H1 (cell line): ENCODE measurements at regions not wholly inside any gene's neighbourhood (a gene's known extent, or its start where the extent isn't known, plus 50 kb on each side); places are given as distances from the start of the nearest gene placed in this dataset.

Experiments
- CTCF ChIA-PET: fragments of 300-600 bp; sonication (Branson Sonifier 250); formaldehyde crosslinking; loops from one replicate; lab custom pipeline; 2021; ENCODE audit not compliant: partially characterized antibody; lab: Charles Lee
- POLR2A ChIA-PET: fragments of 300-600 bp; sonication (Branson Sonifier 250); formaldehyde crosslinking; loops from one replicate; lab custom pipeline; 2021; ENCODE audit warnings: inconsistent platforms; ENCODE audit not compliant: partially characterized antibody; lab: Charles Lee
- DNase-seq, 2 experiments: peaks; one replicate each; pipeline versions ENCODE4 v3.0.0 to v3.0.0-alpha.2; 2010 to 2022; ENCODE audit warnings: low spot score in 2 of 2, low read depth in 1 of 2, mixed read lengths in 1 of 2
- FAIRE-seq: peaks from 2 replicates; lab custom pipeline; 2011; peaks lifted over from hg19 to GRCh38; lab: Jason Lieb, UNC
- H2AFZ ChIP-seq: 2 replicates; pipeline ENCODE4 v1.8.1; 2012; ENCODE audit warnings: low read length, inconsistent platforms
- H2AK5ac ChIP-seq: 2 replicates; pipeline ENCODE4 v1.6.1; 2013; ENCODE audit warnings: low read depth, low read length
- H2BK120ac ChIP-seq: replicated peaks from 2 replicates; pipeline ENCODE3; 2013; ENCODE audit warnings: low read depth, low read length, inconsistent platforms
- H2BK12ac ChIP-seq: 2 replicates; pipeline ENCODE4 v1.6.1; 2013; ENCODE audit warnings: low read depth, low read length
- H2BK15ac ChIP-seq: 2 replicates; pipeline ENCODE4 v1.6.1; 2013; ENCODE audit warnings: low read length
- H2BK20ac ChIP-seq: 2 replicates; pipeline ENCODE4 v1.6.1; 2013; ENCODE audit warnings: low read length
- H2BK5ac ChIP-seq: 2 replicates; pipeline ENCODE4 v1.6.1; 2013; ENCODE audit warnings: low read depth, low read length
- H3K14ac ChIP-seq: 2 replicates; pipeline ENCODE4 v1.6.1; 2013; ENCODE audit warnings: inconsistent platforms; ENCODE audit not compliant: insufficient read length
- H3K18ac ChIP-seq: 2 replicates; pipeline ENCODE4 v1.6.1; 2013; ENCODE audit warnings: low read length; ENCODE audit errors: extremely low read depth
- H3K23ac ChIP-seq: 2 replicates; pipeline ENCODE4 v1.6.1; 2013; ENCODE audit warnings: inconsistent platforms; ENCODE audit not compliant: insufficient read length
- H3K23me2 ChIP-seq: 2 replicates; pipeline ENCODE4 v1.6.1; 2013; ENCODE audit warnings: low read depth, low read length
- H3K27ac ChIP-seq: 2 replicates; pipeline ENCODE4 v1.6.1; 2011; ENCODE audit warnings: low read depth, low read length, inconsistent platforms
- H3K27me3 ChIP-seq, 4 experiments: replicated peaks in 1 of 4; 1 replicate in 1 of 4; 2 replicates in 3 of 4; pipeline versions ENCODE4 v1.6.1 to v1.8.1; 2011 to 2013; ENCODE audit warnings: low read length in 3 of 4, mild to moderate bottlenecking in 3 of 4, inconsistent platforms in 2 of 4, mixed read lengths in 2 of 4, moderate library complexity in 1 of 4; ENCODE audit not compliant: control insufficient read depth in 3 of 4, insufficient read depth in 3 of 4; ENCODE audit errors: extremely low read depth in 1 of 4
- H3K36me3 ChIP-seq, 4 experiments: 2 replicates each; pipeline versions ENCODE4 v1.6.1 to v1.8.1; 2011 to 2013; ENCODE audit warnings: mild to moderate bottlenecking in 4 of 4, low read length in 3 of 4, moderate library complexity in 2 of 4, control low read depth in 1 of 4, inconsistent platforms in 1 of 4; ENCODE audit not compliant: insufficient read depth in 4 of 4, control insufficient read depth in 2 of 4
- H3K4ac ChIP-seq: replicated peaks from 2 replicates; pipeline ENCODE3; 2013; ENCODE audit warnings: low read length, low read depth, mixed read lengths, inconsistent platforms; ENCODE audit not compliant: insufficient read length
- H3K4me1 ChIP-seq, 4 experiments: replicated peaks in 1 of 4; 1 replicate in 1 of 4; 2 replicates in 3 of 4; pipeline versions ENCODE4 v1.6.1 to v1.8.1; 2011 to 2013; ENCODE audit warnings: low read length in 3 of 4, inconsistent platforms in 2 of 4, mixed read lengths in 1 of 4; ENCODE audit not compliant: insufficient read depth in 4 of 4, control insufficient read depth in 3 of 4
- H3K4me2 ChIP-seq, 2 experiments: 2 replicates each; pipeline versions ENCODE4 v1.6.1 to v1.8.1; 2011 to 2013; ENCODE audit warnings: low read depth in 2 of 2, low read length in 2 of 2, control low read depth in 1 of 2, inconsistent platforms in 1 of 2, mild to moderate bottlenecking in 1 of 2; ENCODE audit not compliant: insufficient read depth in 1 of 2
- H3K4me3 ChIP-seq, 4 experiments: fragments of 200-600, 300-600 bp in 1 of 4; sonication (generic), shearing (Covaris generic), sonication (Bioruptor Twin) in 1 of 4; 2 replicates each; pipeline versions ENCODE4 v1.5.1 to v1.8.1; 2011 to 2016; ENCODE audit warnings: low read length in 4 of 4, low read depth in 3 of 4, control low read depth in 2 of 4, inconsistent platforms in 2 of 4, mild to moderate bottlenecking in 2 of 4, mixed read lengths in 1 of 4, moderate library complexity in 1 of 4; ENCODE audit not compliant: insufficient read depth in 2 of 4; ENCODE audit errors: extremely low read depth in 1 of 4
- H3K56ac ChIP-seq: replicated peaks from 2 replicates; pipeline ENCODE3; 2013; ENCODE audit warnings: low read depth, mild to moderate bottlenecking, mixed read lengths, low read length, inconsistent platforms; ENCODE audit not compliant: insufficient read length
- H3K79me1 ChIP-seq: 2 replicates; pipeline ENCODE4 v1.6.1; 2013; ENCODE audit warnings: low read depth, low read length, control low read depth
- H3K79me2 ChIP-seq, 2 experiments: 2 replicates each; pipeline versions ENCODE4 v1.6.1 to v1.8.1; 2012 to 2013; ENCODE audit warnings: low read length in 2 of 2, mild to moderate bottlenecking in 2 of 2, inconsistent platforms in 1 of 2; ENCODE audit not compliant: insufficient read depth in 2 of 2, control insufficient read depth in 1 of 2
- H3K9ac ChIP-seq, 4 experiments: replicated peaks in 1 of 4; 1 replicate in 1 of 4; 2 replicates in 3 of 4; pipeline versions ENCODE4 v1.6.1 to v1.8.1; 2011 to 2013; ENCODE audit warnings: low read depth in 3 of 4, low read length in 3 of 4, control low read depth in 2 of 4, mild to moderate bottlenecking in 2 of 4, moderate library complexity in 2 of 4, inconsistent platforms in 1 of 4; ENCODE audit errors: extremely low read depth in 1 of 4
- H3K9me3 ChIP-seq, 2 experiments: 2 replicates each; pipeline versions ENCODE4 v1.6.1 to v1.8.1; 2012 to 2013; ENCODE audit warnings: mild to moderate bottlenecking in 2 of 2, moderate library complexity in 2 of 2, control low read depth in 1 of 2, inconsistent platforms in 1 of 2, low read depth in 1 of 2, low read length in 1 of 2, mixed read lengths in 1 of 2; ENCODE audit not compliant: insufficient read depth in 2 of 2
- H4K20me1 ChIP-seq, 2 experiments: replicated peaks in 1 of 2; 2 replicates each; pipeline versions ENCODE3 to v1.8.1; 2011 to 2013; ENCODE audit warnings: inconsistent platforms in 2 of 2, low read length in 2 of 2, mild to moderate bottlenecking in 1 of 2; ENCODE audit not compliant: insufficient read depth in 2 of 2, control insufficient read depth in 1 of 2
- H4K5ac ChIP-seq: 2 replicates; pipeline ENCODE4 v1.6.1; 2013; ENCODE audit warnings: low read length, low read depth, mixed read lengths, inconsistent platforms; ENCODE audit not compliant: insufficient read length
- H4K8ac ChIP-seq: 2 replicates; pipeline ENCODE4 v1.8.0; 2013; ENCODE audit warnings: mild to moderate bottlenecking, moderate library complexity, low read length, inconsistent platforms; ENCODE audit not compliant: insufficient read depth; ENCODE audit errors: extremely low read depth
- H4K91ac ChIP-seq: replicated peaks from 2 replicates; pipeline ENCODE3; 2013; ENCODE audit warnings: low read length, mixed read lengths, inconsistent platforms; ENCODE audit not compliant: insufficient read length
- GABPA ChIP-seq: IDR thresholded peaks from 2 replicates; pipeline ENCODE4 v1.6.1; 2011; ENCODE audit warnings: mild to moderate bottlenecking, low read length, moderate library complexity, borderline replicate concordance; ENCODE audit not compliant: insufficient read depth
- HDAC6 ChIP-seq: IDR thresholded peaks from one replicate; pipeline ENCODE4 v1.7.1; 2012; ENCODE audit warnings: low read depth, mild to moderate bottlenecking, inconsistent platforms, low read length, moderate library complexity
- JUN ChIP-seq: IDR thresholded peaks from 2 replicates; pipeline ENCODE4 v1.6.1; 2011; ENCODE audit warnings: low read depth, mild to moderate bottlenecking, improper control_type of control experiment, low read length
- MAX ChIP-seq: IDR thresholded peaks from 2 replicates; pipeline ENCODE4 v1.6.1; 2012; ENCODE audit warnings: inconsistent platforms
- RFX5 ChIP-seq: IDR thresholded peaks from 2 replicates; pipeline ENCODE4 v1.6.1; 2011; ENCODE audit warnings: low read depth, low read length, improper control_type of control experiment, borderline replicate concordance
- ZNF274 ChIP-seq: IDR thresholded peaks from 2 replicates; pipeline ENCODE4 v1.7.0; 2012; ENCODE audit warnings: low read length, borderline replicate concordance; ENCODE audit errors: extremely low read depth
- WGBS, 2 experiments: shearing (Covaris generic) in 1 of 2; methylation state at CpG; one replicate each; pipeline versions ENCODE4 v1.1.6 to v1.1.7; 2013 to 2015; ENCODE audit warnings: low lambda C conversion rate in 2 of 2, mixed read lengths in 2 of 2, inconsistent platforms in 1 of 2, low coverage in 1 of 2, missing lambda C conversion rate in 1 of 2; ENCODE audit not compliant: insufficient replicate concordance in 2 of 2, insufficient coverage in 1 of 2, insufficient read length in 1 of 2; ENCODE audit errors: extremely low coverage in 1 of 2, missing lambda C conversion rate in 1 of 2; 5-methylcytosine and 5-hydroxymethylcytosine counted together

DNA sequence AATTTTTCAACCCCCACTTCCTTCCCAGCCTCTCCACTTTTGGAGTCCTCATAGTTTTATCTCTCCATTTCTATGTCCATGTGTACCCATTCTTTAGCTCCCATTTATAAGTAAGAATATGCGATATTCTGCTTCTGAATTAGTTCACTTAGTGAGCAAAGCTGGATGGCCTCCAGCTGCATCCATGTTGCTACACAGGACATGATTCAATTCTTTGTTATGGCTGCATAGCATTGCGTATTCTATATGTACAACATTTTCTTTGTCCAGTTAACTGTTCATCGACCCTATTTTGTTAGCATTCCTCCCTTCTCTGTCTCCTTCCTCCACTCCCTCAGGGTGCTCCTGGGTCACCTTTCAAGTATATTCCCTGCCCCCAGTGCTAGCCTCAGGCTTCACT lies 210.0 kb upstream of the SSTR4 start:
- no peak overlapping the region for H3K18ac ChIP-seq
- H2BK12ac ChIP-seq: no peak overlapping the region
- H2BK15ac ChIP-seq: no peak overlapping the region
- CTCF ChIA-PET: interaction anchor here (1.1 kb wide), 1 partner anchor 226 kb away, joined by 3 read pairs; no protein-coding TSS in a partner anchor
- no peaks in the 10 kb centered on the region for H4K20me1 ChIP-seq
- H3K23me2 ChIP-seq: no peaks in the 10 kb centered on the region
- H3K23ac ChIP-seq: no peak overlapping the region
- no peak overlapping the region for H4K8ac ChIP-seq
- POLR2A ChIA-PET: no interaction called here
- no peak overlapping the region for H2BK5ac ChIP-seq
- no peak overlapping the region for H3K4me2 ChIP-seq
- no peak overlapping the region for H3K27ac ChIP-seq
- no peak overlapping the region for H3K4ac ChIP-seq
- no peak overlapping the region for H3K14ac ChIP-seq
- no peak overlapping the region for H4K5ac ChIP-seq
- H2AK5ac ChIP-seq: no peak overlapping the region
- no peak overlapping the region for H3K9ac ChIP-seq
- H3K9me3 ChIP-seq: no peaks in the 10 kb centered on the region
- H2AFZ ChIP-seq: no peak overlapping the region
- no peaks in the 10 kb centered on the region for H3K79me1 ChIP-seq
- no peak overlapping the region for H2BK20ac ChIP-seq
- H2BK120ac ChIP-seq: no peak overlapping the region
- H3K36me3 ChIP-seq: no peaks in the 10 kb centered on the region
- no peaks in the 10 kb centered on the region for H3K79me2 ChIP-seq
- H3K4me3 ChIP-seq: no peak overlapping the region
- no peak overlapping the region for H3K56ac ChIP-seq
- DNase-seq (no peak), FAIRE-seq (no peak)
- H3K27me3 ChIP-seq: 0 out of 7 replicates have a peak, but pooled peaks cover 0 to 2% (median 0%) of the 10 kb centered on the region in 4 experiments
- H3K4me1 ChIP-seq: no peaks in the 10 kb centered on the region
- 94% methylated on average over 3 of the region's 3 CpGs; no CpG with 5 or more reads in 1 of the 2 experiments for WGBS, 2 experiments
- H4K91ac ChIP-seq: no peak overlapping the region
- no peak for TF ChIP-seq MAX
- TF ChIP-seq GABPA: no peak
- no peak for TF ChIP-seq JUN
- no peak for TF ChIP-seq HDAC6
- TF ChIP-seq ZNF274: no peak
- TF ChIP-seq RFX5: no peak
